ENCODE measurements at regions not wholly inside any gene's neighbourhood (a gene's known extent, or its start where the extent isn't known, plus 50 kb on each side); places are given as distances from the start of the nearest gene placed in this dataset.

DNA sequence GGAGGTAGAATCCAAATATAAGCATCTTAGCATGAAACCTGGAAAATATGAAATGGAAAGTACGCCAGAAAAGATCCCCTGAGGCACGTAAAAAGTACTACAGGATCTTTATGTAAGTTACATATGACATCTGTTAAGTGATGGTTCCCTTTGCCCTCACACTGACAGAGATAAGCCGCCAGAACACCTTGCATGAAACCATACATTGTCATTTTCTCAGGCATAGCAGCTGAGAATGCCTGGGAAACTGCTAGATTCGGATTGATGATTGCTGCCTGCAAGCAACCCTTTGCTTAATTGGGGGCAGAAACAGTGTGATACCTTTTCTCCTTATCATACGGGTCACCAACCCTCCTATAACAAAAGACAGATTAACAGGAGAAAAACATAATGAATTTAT lies 826.6 kb upstream of the LRRN3 start (continued):
- TF ChIP-seq, protein P1, sequence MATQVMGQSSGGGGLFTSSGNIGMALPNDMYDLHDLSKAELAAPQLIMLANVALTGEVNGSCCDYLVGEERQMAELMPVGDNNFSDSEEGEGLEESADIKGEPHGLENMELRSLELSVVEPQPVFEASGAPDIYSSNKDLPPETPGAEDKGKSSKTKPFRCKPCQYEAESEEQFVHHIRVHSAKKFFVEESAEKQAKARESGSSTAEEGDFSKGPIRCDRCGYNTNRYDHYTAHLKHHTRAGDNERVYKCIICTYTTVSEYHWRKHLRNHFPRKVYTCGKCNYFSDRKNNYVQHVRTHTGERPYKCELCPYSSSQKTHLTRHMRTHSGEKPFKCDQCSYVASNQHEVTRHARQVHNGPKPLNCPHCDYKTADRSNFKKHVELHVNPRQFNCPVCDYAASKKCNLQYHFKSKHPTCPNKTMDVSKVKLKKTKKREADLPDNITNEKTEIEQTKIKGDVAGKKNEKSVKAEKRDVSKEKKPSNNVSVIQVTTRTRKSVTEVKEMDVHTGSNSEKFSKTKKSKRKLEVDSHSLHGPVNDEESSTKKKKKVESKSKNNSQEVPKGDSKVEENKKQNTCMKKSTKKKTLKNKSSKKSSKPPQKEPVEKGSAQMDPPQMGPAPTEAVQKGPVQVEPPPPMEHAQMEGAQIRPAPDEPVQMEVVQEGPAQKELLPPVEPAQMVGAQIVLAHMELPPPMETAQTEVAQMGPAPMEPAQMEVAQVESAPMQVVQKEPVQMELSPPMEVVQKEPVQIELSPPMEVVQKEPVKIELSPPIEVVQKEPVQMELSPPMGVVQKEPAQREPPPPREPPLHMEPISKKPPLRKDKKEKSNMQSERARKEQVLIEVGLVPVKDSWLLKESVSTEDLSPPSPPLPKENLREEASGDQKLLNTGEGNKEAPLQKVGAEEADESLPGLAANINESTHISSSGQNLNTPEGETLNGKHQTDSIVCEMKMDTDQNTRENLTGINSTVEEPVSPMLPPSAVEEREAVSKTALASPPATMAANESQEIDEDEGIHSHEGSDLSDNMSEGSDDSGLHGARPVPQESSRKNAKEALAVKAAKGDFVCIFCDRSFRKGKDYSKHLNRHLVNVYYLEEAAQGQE (IDR thresholded peaks at IDR 0.05): no peak

DNA sequence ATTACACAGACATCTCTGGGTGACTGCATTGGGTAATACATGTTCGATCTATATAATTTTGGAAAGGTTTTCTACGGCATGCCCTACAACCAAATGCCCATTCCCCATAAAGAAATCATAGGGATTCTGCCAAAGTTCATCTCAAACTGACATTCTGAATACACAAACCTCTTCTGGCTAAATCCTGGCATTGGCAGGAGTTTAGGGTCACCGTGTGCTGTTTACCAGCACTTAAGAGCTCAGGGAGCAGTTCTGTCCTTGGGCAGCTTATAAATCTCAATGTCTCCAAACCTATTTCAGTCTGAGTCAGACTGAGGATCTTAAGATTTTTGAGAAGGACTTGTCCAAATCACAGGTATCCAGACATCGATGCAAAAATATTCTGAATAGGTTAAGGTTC lies 809.6 kb upstream of the LRRN3 start:
- Histone ChIP-seq H3K9me3 (ENCODE audit: control insufficient read depth in 4 of 4, low read length in 3 of 4) (no peaks in the 10 kb centered on the region), H3K36me3 (ENCODE audit: control insufficient read depth in 4 of 4, insufficient read depth in 3 of 4, low read depth in 1 of 4, low read length in 3 of 4) (no peaks in the 10 kb centered on the region), H3K27ac (ENCODE audit: low read depth in 1 of 2, low read length in 2 of 2) (no peak overlapping the region), H3K4me1 (ENCODE audit: control insufficient read depth in 4 of 4, insufficient read depth in 4 of 4, low read length in 3 of 4) (no peaks in the 10 kb centered on the region), H3K27me3 (ENCODE audit: control insufficient read depth in 4 of 4, insufficient read depth in 4 of 4, low read length in 3 of 4) (no peaks in the 10 kb centered on the region), H3K9ac (ENCODE audit: low read depth in 1 of 2, low read length in 2 of 2) (no peak overlapping the region), H3K4me3 (ENCODE audit: low read depth in 1 of 3, low read length in 3 of 3) (no peak overlapping the region)
- no peak for DNase-seq (ENCODE audit: low spot score)
- WGBS: 69% methylated on average over 4 of the region's 4 CpGs
- TF ChIP-seq HNF4A (conservative IDR thresholded peaks at IDR 0.05): no peak
- no peak for TF ChIP-seq RAD21 (IDR thresholded peaks at IDR 0.05)
- TF ChIP-seq FOXA1 (IDR thresholded peaks at IDR 0.05): no peak
- TF ChIP-seq, protein P2, sequence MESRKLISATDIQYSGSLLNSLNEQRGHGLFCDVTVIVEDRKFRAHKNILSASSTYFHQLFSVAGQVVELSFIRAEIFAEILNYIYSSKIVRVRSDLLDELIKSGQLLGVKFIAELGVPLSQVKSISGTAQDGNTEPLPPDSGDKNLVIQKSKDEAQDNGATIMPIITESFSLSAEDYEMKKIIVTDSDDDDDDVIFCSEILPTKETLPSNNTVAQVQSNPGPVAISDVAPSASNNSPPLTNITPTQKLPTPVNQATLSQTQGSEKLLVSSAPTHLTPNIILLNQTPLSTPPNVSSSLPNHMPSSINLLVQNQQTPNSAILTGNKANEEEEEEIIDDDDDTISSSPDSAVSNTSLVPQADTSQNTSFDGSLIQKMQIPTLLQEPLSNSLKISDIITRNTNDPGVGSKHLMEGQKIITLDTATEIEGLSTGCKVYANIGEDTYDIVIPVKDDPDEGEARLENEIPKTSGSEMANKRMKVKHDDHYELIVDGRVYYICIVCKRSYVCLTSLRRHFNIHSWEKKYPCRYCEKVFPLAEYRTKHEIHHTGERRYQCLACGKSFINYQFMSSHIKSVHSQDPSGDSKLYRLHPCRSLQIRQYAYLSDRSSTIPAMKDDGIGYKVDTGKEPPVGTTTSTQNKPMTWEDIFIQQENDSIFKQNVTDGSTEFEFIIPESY (IDR thresholded peaks at IDR 0.05): no peak
- no peak for TF ChIP-seq SP1 (IDR thresholded peaks at IDR 0.05)
- TF ChIP-seq GABPA (IDR thresholded peaks at IDR 0.05 in 1 of 2, conservative IDR thresholded peaks at IDR 0.05 in 1 of 2): no peak

DNA sequence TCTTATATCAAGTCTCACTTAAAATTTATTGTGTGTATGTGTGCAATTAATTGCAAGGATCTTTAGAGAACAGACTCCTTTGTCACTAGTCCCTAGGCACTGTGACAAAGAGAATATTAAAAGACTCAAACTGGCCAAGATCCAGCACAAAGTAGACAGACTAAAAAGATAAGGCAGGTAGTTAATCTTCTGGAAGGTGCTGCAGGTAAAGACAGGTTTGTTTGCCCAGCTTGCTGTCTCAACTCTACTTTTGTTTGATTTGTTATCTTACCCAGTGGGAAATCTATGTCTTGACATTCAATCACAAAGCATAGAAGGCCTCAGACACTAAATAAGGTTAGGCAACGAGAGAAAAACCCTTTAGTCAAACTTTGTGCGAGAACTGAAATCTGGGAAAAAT lies 807.9 kb upstream of the LRRN3 start:
- H3K36me3 ChIP-seq (ENCODE audit: control insufficient read depth in 4 of 4, insufficient read depth in 3 of 4, low read depth in 1 of 4, low read length in 3 of 4): no peaks in the 10 kb centered on the region
- H3K27me3 ChIP-seq (ENCODE audit: control insufficient read depth in 4 of 4, insufficient read depth in 4 of 4, low read length in 3 of 4): no peaks in the 10 kb centered on the region
- no peaks in the 10 kb centered on the region for H3K9me3 ChIP-seq (ENCODE audit: control insufficient read depth in 4 of 4, low read length in 3 of 4)
- H3K9ac ChIP-seq (ENCODE audit: low read depth in 1 of 2, low read length in 2 of 2): no peak overlapping the region
- H3K4me1 ChIP-seq (ENCODE audit: control insufficient read depth in 4 of 4, insufficient read depth in 4 of 4, low read length in 3 of 4): no peaks in the 10 kb centered on the region
- 54% methylated on average over 2 of the region's 2 CpGs for WGBS
- no peak for DNase-seq (ENCODE audit: low spot score)
- H3K27ac ChIP-seq (ENCODE audit: low read depth in 1 of 2, low read length in 2 of 2): no peak overlapping the region
- H3K4me3 ChIP-seq (ENCODE audit: low read depth in 1 of 3, low read length in 3 of 3): no peak overlapping the region
- TF ChIP-seq, protein P3, sequence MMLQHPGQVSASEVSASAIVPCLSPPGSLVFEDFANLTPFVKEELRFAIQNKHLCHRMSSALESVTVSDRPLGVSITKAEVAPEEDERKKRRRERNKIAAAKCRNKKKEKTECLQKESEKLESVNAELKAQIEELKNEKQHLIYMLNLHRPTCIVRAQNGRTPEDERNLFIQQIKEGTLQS (IDR thresholded peaks at IDR 0.05): no peak
- TF ChIP-seq, protein P4, sequence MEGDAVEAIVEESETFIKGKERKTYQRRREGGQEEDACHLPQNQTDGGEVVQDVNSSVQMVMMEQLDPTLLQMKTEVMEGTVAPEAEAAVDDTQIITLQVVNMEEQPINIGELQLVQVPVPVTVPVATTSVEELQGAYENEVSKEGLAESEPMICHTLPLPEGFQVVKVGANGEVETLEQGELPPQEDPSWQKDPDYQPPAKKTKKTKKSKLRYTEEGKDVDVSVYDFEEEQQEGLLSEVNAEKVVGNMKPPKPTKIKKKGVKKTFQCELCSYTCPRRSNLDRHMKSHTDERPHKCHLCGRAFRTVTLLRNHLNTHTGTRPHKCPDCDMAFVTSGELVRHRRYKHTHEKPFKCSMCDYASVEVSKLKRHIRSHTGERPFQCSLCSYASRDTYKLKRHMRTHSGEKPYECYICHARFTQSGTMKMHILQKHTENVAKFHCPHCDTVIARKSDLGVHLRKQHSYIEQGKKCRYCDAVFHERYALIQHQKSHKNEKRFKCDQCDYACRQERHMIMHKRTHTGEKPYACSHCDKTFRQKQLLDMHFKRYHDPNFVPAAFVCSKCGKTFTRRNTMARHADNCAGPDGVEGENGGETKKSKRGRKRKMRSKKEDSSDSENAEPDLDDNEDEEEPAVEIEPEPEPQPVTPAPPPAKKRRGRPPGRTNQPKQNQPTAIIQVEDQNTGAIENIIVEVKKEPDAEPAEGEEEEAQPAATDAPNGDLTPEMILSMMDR (IDR thresholded peaks at IDR 0.05; ENCODE audit: low read depth, low read length, missing input control): no peak
- TF ChIP-seq, protein P1 (IDR thresholded peaks at IDR 0.05): no peak
- TF ChIP-seq FOXA1 (IDR thresholded peaks at IDR 0.05) (no peak), RAD21 (IDR thresholded peaks at IDR 0.05) (no peak), EGR1 (IDR thresholded peaks at IDR 0.05; ENCODE audit: low read depth in 2 of 2) (no peak), TAF1 (conservative IDR thresholded peaks at IDR 0.05) (no peak), FOXA2 (IDR thresholded peaks at IDR 0.05) (no peak), HNF4G (IDR thresholded peaks at IDR 0.05) (no peak), NR2F2 (IDR thresholded peaks at IDR 0.05) (no peak), YY1 (IDR thresholded peaks at IDR 0.05) (no peak), JUND (IDR thresholded peaks at IDR 0.05) (no peak)
- TF ChIP-seq, protein P5, sequence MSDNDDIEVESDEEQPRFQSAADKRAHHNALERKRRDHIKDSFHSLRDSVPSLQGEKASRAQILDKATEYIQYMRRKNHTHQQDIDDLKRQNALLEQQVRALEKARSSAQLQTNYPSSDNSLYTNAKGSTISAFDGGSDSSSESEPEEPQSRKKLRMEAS (IDR thresholded peaks at IDR 0.05): no peak
- TF ChIP-seq, protein P2 (IDR thresholded peaks at IDR 0.05): no peak

All from liver (tissue), 8 donors.